ENCODE measurements at regions not wholly inside any gene's neighbourhood (a gene's known extent, or its start where the extent isn't known, plus 50 kb on each side); places are given as distances from the start of the nearest gene placed in this dataset.
"Not testable (repeated sequence)": the region's sequence is repeated elsewhere in the genome, so short reads cannot be mapped to it uniquely, and the experiment has no call there.

DNA sequence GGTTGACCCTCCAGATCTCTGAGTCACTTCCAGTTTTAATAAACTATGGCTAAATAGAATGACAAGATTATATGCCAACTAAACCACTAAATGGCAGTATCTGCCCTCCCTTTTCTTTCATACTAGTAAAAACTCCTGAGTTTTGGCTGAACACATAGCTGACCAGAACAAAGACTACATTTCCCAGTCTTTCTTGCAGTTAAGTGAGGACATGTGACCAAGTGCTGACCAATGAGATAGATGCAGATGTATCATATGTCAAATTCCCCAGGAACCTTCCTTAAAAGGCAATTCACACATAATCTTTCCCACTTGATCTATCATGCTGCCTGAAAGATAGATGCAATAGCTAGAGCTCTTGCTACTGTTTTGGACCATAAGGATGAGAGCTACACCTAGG, 191.3 kb downstream of the SHOX2 start:
- TF ChIP-seq, protein P1, sequence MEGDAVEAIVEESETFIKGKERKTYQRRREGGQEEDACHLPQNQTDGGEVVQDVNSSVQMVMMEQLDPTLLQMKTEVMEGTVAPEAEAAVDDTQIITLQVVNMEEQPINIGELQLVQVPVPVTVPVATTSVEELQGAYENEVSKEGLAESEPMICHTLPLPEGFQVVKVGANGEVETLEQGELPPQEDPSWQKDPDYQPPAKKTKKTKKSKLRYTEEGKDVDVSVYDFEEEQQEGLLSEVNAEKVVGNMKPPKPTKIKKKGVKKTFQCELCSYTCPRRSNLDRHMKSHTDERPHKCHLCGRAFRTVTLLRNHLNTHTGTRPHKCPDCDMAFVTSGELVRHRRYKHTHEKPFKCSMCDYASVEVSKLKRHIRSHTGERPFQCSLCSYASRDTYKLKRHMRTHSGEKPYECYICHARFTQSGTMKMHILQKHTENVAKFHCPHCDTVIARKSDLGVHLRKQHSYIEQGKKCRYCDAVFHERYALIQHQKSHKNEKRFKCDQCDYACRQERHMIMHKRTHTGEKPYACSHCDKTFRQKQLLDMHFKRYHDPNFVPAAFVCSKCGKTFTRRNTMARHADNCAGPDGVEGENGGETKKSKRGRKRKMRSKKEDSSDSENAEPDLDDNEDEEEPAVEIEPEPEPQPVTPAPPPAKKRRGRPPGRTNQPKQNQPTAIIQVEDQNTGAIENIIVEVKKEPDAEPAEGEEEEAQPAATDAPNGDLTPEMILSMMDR (IDR thresholded peaks at IDR 0.05; ENCODE audit: borderline replicate concordance, insufficient read depth, low read depth, low read length), result no peak
- H3K4me3 ChIP-seq (ENCODE audit: low read depth, low read length), result no peak overlapping the region

GRCh38 chr3:157913741-157914150, 192.5 kb downstream of the SHOX2 start:
- H3K4me3 ChIP-seq (ENCODE audit: low read depth, low read length), result no peak overlapping the region
- TF ChIP-seq, protein P1 (IDR thresholded peaks at IDR 0.05; ENCODE audit: borderline replicate concordance, insufficient read depth, low read depth, low read length), result no peak

DNA sequence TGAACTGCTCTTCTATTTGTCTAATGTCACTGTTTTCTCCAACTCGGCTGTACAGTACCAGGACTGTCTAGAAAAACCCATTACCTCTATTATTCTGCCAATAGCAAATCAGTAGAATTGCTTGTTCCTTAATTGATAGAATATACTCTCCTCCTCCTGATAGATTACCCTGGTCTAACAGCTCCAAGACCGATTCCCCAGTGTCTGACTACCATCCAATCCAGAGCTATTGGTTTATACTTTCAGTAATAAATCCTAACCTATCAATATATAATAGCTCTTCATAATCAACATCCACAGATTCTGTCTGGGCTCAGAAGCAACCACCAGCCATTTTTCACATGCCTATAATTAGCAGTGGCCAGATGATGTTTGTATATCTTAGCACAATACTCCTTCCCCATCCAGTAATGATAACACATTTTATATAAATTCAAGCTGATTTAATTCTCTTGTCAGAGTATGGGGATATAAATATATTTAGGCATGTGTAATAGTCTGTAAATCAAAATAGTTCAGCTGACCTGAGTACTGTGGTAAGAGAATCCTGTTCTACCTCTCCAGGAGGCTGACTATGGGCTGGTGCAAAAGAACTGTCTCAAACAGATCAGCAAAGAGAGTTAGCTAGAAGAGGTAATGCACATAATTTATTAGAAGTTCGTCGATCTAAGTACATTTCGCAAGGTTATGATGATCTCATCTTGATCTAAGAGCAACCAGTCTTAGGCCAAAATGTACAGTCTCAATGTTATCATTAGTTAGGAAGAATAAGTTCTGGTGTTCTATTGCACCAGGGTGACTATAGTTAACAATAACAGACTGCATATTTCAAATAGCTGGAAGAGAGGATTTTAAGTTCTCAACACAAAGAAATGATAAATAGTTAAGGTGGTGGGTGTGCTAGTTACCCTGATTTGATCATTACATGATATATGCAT, 193.4 kb downstream of the SHOX2 start:
- TF ChIP-seq, protein P1 (IDR thresholded peaks at IDR 0.05; ENCODE audit: borderline replicate concordance, insufficient read depth, low read depth, low read length), result no peak
- H3K4me3 ChIP-seq (ENCODE audit: low read depth, low read length), result no peak overlapping the region

GRCh38 chr3:157906627-157907026, 199.6 kb downstream of the SHOX2 start:
- TF ChIP-seq, protein P1 (IDR thresholded peaks at IDR 0.05; ENCODE audit: borderline replicate concordance, insufficient read depth, low read depth, low read length), result no peak
- H3K4me3 ChIP-seq (ENCODE audit: low read depth, low read length), result no peak overlapping the region

- TF ChIP-seq, protein P1 (IDR thresholded peaks at IDR 0.05; ENCODE audit: borderline replicate concordance, insufficient read depth, low read depth, low read length), result no peak
- no peak overlapping the region for H3K4me3 ChIP-seq (ENCODE audit: low read depth, low read length)
Observed at GRCh38 chr3:157905885-157906284, 200.3 kb downstream of the SHOX2 start.

GRCh38 chr3:157902680-157903079, 203.5 kb downstream of the SHOX2 start:
- not testable (repeated sequence) for H3K4me3 ChIP-seq (ENCODE audit: low read depth, low read length)

DNA sequence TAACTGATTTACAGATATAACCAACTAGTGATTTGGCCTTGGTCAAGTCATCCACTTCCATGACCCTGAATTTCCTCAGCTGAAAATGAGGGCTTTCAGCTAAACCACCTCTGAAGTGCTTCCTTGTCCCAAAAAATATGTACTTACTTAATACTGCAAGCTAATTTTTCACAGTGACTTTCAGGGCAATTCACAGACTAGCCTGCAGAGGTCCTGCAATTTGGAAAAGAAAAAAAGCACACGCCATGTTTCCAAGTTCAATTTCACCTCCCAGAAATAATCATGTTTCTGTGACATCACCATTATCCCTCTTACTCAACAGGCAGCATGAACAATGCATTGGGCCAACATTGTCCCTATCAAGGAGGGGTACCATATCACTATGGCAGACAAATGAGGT, 218.2 kb downstream of the SHOX2 start:
- TF ChIP-seq, protein P1 (IDR thresholded peaks at IDR 0.05; ENCODE audit: borderline replicate concordance, insufficient read depth, low read depth, low read length), result no peak
- no peak overlapping the region for H3K4me3 ChIP-seq (ENCODE audit: low read depth, low read length)
